Fibroblast of skin of abdomen (primary cell): ENCODE measurements at regions not wholly inside any gene's neighbourhood (a gene's known extent, or its start where the extent isn't known, plus 50 kb on each side); places are given as distances from the start of the nearest gene placed in this dataset.

Experiments used
- DNase-seq: peaks from one replicate; pipeline ENCODE4 v3.0.0-alpha.2; 2013

GRCh38 chr14:49463146-49463545, 123.0 kb downstream of the RPS29 start:
- no peak for DNase-seq

GRCh38 chr14:49461529-49462401, 124.4 kb downstream of the RPS29 start:
- peak; percentile 67 for DNase-seq

- DNase-seq, result no peak
Measured at GRCh38 chr14:49460662-49461061, 125.5 kb downstream of the RPS29 start.

GRCh38 chr14:49456589-49456988, 129.6 kb downstream of the RPS29 start:
- DNase-seq, result no peak

- DNase-seq, result no peak
Measured at GRCh38 chr14:49451938-49452337, 134.2 kb downstream of the RPS29 start.

GRCh38 chr14:49449749-49450148, 136.4 kb downstream of the RPS29 start:
- DNase-seq, result no peak

GRCh38 chr14:49447540-49448107, 138.6 kb downstream of the RPS29 start:
- DNase-seq, result no peak

GRCh38 chr14:49446801-49447200, 139.4 kb downstream of the RPS29 start:
- DNase-seq, result no peak

GRCh38 chr14:49438256-49438770, 147.9 kb downstream of the RPS29 start:
- no peak for DNase-seq

GRCh38 chr14:49428076-49428475, 158.1 kb downstream of the RPS29 start:
- DNase-seq, result no peak

GRCh38 chr14:49427117-49427516, 159.1 kb downstream of the RPS29 start:
- DNase-seq, result no peak

GRCh38 chr14:49425921-49426320, 160.3 kb downstream of the RPS29 start:
- no peak for DNase-seq

GRCh38 chr14:49424436-49425331, 161.5 kb downstream of the RPS29 start:
- DNase-seq, result no peak

GRCh38 chr14:49420201-49420600, 166.0 kb downstream of the RPS29 start:
- no peak for DNase-seq

- DNase-seq, result no peak
Measured at GRCh38 chr14:49418789-49419188, 167.4 kb downstream of the RPS29 start.

GRCh38 chr14:49417790-49418189, 168.4 kb downstream of the RPS29 start:
- no peak for DNase-seq

- DNase-seq, result no peak
Measured at GRCh38 chr14:49408187-49408933, 177.8 kb downstream of the RPS29 start.

- no peak for DNase-seq
Measured at GRCh38 chr14:49405291-49405690, 180.9 kb downstream of the RPS29 start.

GRCh38 chr14:49401373-49401772, 184.8 kb downstream of the RPS29 start:
- no peak for DNase-seq

GRCh38 chr14:49396801-49397200, 189.4 kb downstream of the RPS29 start:
- DNase-seq, result no peak

- DNase-seq, result no peak
Measured at GRCh38 chr14:49381778-49382177, 204.4 kb downstream of the RPS29 start.

GRCh38 chr14:49367696-49368095, 218.5 kb downstream of the RPS29 start:
- DNase-seq, result no peak
